DOHH2 (cell line): ENCODE measurements at regions not wholly inside any gene's neighbourhood (a gene's known extent, or its start where the extent isn't known, plus 50 kb on each side); places are given as distances from the start of the nearest gene placed in this dataset.

Experiments used
- CTCF ChIP-seq: fragments of 200-600 bp; sonication (generic); IDR thresholded peaks from one replicate; pipeline ENCODE4 v1.5.1; 2014; ENCODE audit warnings: antibody characterized with exemption, mild to moderate bottlenecking, low read depth, low read length; ENCODE audit not compliant: poor library complexity, severe bottlenecking
- EZH2phosphoT487 ChIP-seq: fragments of 200-600 bp; sonication (generic); IDR thresholded peaks from 2 replicates; pipeline ENCODE4 v1.6.1; 2017; ENCODE audit warnings: borderline replicate concordance, mild to moderate bottlenecking, antibody characterized with exemption, low read length, moderate library complexity, mixed read lengths

GRCh38 chr22:33213383-33214075 lies 155.3 kb upstream of the SYN3 start:
- TF ChIP-seq CTCF = no peak
- no peak for TF ChIP-seq EZH2phosphoT487
